Cerebellar cortex (tissue), 1 donor: ENCODE measurements at regions not wholly inside any gene's neighbourhood (a gene's known extent, or its start where the extent isn't known, plus 50 kb on each side); places are given as distances from the start of the nearest gene placed in this dataset.
"Not testable (repeated sequence)": the region's sequence is repeated elsewhere in the genome, so short reads cannot be mapped to it uniquely, and the experiment has no call there.

Source experiments
- DNase-seq: peaks from one replicate; pipeline ENCODE4 v3.0.0-alpha.2; 2015; ENCODE audit warnings: low spot score

- no peak for DNase-seq
Observed at GRCh38 chr2:18311420-18312195, 248.8 kb downstream of the RDH14 start.

- no peak for DNase-seq
Observed at GRCh38 chr2:18309627-18310026, 250.8 kb downstream of the RDH14 start.

DNA sequence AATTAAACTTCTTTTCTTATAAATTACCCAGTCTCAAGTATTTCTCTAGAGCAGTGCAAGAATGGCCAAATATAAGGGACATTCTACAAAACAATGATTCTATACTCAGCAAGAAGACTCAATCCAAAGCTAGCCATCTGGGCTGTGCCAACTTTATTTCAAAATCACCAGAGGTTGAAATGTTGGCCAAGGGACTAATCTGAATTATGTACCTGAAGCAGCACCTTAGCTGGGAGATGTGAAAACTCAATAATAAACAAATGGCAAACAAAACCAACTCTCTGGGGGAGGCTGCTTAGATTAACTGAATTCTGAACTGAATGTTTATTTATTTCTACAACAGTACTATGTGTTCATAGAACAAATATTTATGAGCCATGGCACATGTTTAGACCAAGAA is 251.3 kb downstream of the RDH14 start:
- no peak for DNase-seq

DNA sequence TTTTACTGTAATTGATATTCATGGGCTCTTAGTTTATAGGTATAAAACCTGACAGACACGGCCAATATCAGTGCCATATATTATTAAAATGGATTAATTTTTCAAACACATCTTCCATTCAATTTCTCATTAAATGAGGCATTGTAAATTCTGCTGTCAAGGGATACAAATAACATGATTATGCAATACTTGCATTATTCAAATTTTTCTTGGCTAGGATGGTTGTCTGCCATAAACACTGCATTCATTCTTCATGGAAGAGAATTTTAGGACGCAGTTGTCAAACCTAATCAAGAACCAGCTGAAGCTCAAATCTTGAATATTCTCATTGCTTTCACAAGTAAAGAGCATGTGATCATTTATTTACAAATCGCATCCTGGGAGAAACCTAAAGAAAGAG is 255.6 kb downstream of the RDH14 start:
- no peak for DNase-seq

DNA sequence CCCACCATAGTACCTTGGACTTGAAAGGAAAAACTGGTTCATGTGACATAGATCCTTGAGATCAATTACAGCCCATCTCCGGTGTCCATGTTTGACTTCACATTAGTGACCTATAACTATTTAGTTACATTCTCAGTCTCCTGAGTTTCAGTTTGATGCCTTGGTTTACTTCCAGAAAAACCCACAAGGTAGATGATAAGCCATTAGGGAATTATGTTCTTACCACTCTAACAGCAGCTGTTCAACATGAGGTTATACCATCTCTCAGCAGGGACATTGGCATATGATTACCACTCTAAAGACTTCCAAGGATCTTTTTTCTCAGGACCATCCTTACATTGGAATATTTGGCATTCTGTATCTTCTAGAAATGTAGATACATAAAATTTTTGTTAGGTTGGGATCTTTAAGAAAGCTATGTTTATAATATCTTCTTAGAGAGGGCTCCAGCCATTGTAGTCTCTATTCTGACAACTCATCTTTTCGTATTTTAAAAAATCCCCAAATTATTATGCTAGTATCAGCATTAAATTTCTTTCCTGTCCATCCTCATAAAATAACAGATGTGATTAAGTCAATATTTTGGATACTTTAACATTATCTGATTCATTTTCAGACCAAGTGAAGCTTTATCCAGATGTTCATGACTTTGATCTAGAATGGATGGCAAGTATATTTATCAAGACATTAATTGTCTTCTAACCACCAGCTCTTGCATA is 258.9 kb downstream of the RDH14 start:
- no peak for DNase-seq

- DNase-seq: no peak
Observed at GRCh38 chr2:18299423-18300212, 260.8 kb downstream of the RDH14 start.

- DNase-seq: no peak
Observed at GRCh38 chr2:18297534-18298058, 262.9 kb downstream of the RDH14 start.

DNA sequence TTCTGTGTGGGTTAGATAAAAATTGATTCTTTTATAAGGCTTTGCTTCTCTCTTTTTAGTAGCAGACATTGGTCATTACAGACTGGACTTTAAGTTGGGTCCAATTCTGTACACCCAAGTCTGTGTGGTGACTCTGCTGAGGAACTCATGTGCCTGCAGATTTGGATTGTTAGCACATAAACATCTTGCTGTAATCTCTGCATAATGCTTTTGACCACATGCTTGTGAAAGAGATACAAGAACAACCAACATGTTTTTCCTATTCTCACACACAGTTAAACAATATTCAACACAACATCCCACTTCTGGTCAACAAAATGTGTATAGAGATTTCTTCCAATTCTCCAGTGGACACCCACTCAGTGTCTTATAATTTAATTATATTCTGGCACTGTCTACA is 270.1 kb downstream of the RDH14 start:
- no peak for DNase-seq

DNA sequence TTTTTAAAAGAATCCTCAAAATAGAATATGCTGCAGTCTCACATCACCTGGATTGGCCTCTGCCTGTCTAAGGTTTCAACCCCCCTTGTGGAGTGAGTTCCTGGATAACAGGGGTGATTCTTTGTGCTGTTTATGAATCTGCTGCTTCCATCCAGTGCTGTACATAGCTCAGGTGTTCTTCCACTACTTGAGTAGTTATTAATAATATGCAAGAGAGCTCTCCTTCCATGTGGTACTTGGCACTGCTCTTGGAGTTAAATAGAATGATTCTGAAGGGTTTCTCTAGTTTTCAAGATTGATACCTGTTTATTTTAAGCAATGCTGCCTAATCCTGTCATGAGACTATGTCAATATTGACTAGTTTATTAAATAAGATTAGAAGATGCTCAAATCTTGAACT is 273.6 kb downstream of the RDH14 start:
- no peak for DNase-seq

DNA sequence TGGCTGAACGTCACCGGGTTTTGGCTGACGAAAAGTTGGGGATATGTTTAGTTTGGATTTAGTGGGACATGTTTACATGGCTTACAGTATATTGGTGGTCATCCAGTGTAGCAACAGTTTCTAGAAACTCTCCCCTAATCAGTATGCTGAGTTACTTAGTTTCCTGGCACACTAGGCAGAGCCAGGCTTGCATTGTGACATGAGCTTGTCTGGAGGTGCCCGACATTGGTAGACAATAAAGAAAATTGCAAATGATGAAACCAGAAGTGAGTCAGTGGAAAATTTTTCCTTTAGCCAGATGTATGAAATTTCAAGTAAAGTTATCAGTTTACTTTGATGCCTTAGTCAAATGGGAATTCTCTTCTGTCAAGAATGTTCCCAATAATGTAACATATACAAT is 276.1 kb downstream of the RDH14 start:
- DNase-seq: no peak

GRCh38 chr2:18282026-18282425 is 278.4 kb downstream of the RDH14 start:
- no peak for DNase-seq

DNA sequence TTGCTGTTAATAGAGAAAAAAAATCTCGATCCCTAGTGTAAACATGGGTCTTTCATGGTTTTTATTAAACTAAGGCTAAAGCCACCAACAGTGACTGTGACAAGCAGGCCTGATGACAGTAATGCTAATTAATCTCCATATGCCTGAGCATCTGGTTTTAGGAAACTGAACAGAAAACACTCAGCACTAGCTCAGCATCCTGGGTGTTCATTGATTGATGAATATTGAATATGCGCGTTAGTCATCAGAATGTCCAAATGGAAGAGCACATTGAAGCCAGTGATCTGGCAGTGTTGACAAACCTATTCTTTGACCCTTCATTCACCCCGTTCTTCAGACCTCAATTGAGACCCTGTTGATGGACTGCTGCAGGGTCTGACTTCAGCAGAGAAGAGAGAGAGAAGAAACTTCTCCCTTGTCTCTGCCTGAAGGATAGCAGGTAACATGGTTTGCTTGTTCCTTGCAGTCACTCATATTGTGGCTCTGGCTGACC is 283.8 kb downstream of the RDH14 start:
- no peak for DNase-seq

GRCh38 chr2:18273205-18273604 is 287.2 kb downstream of the RDH14 start:
- no peak for DNase-seq

- no peak for DNase-seq
Observed at GRCh38 chr2:18272148-18272494, 288.3 kb downstream of the RDH14 start.

- DNase-seq: no peak
Observed at GRCh38 chr2:18271370-18272147, 288.9 kb downstream of the RDH14 start.

GRCh38 chr2:18268400-18268799 is 292.1 kb downstream of the RDH14 start:
- DNase-seq: no peak

- DNase-seq: no peak
Observed at GRCh38 chr2:18267501-18267900, 293.0 kb downstream of the RDH14 start.

DNA sequence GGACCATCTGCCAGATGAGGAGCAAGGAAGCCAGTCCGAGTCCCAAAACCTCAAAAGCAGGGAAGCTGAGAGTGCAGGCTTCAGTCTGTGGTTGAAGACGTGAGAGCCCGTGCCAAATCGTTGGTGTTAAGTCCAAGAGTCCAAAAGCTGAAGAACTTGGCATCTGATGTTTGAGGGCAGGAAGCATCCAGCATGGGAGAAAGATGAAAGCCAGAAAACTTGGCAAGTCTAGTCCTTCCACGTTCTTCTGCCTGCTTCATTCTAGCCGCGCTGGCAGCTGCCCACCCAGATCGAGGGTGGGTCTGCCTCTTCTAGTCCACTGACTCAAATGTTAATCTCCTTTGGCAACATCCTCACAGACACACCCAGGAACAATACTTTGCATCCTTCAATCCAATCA is 293.8 kb downstream of the RDH14 start:
- DNase-seq: not testable (repeated sequence)

DNA sequence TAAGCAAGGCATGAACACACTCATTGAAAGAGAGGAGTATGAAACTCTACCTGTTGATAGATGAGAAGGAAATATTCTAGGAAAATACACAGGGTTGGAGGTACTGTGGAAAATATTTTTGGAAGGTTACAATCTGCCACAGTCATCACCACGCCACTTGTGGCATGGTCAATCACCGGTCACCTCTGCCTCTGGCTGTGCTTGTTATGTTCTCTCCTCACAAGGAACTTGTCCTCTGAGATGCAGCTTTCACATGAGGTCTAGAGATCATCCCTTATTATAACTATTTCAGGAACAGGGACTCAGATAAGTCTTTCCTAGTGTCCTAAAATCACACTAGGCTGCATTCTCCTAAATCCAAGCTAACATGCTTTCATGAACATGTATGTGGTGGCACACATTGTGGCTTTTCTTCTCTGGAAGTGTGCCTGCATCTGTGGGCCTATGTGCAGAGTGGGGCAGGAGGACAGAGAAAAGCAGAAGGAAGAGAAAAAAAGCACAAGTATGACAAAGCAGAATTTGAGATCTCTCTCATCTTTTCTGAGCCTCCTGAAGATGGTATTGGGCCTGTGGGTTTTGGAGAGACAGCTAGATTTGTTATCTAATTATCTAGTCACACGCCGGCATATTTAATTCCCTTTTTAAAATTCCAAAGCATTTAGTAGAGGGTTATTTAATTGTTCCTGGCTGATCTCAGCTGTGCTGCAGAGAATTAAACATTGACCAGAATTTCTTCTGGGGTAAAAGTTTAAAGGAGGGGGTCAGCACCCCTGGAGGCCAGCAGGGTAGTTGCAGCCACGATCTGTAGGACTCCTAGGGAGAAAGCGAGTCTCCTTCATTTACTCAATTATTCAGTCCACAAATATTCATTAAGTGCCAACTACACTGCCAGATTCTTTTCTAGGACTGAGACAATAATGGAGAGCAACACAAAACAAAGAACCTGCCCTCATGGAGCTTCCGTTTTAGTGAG is 294.6 kb downstream of the RDH14 start:
- no peak for DNase-seq

DNA sequence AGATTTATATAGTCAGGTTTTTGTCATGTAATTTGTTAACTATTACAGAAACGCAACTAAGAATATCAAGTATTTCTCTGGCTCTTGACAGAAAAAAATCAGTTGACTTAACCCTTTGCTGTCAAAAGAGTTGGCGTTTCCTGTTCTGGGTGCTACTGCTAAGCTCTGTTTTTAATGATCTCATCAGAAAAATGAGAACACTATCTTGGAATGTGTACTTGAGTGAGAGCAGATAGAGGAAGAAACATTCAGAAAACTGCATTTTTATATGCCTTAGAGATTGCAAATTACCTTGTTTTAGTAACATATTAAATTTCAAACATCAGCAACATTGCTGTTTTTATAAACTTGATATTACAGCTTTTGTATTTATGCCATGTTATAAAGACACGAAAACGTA is 297.9 kb downstream of the RDH14 start:
- DNase-seq: no peak
